HFF-Myc (cell line): ENCODE measurements at regions not wholly inside any gene's neighbourhood (a gene's known extent, or its start where the extent isn't known, plus 50 kb on each side); places are given as distances from the start of the nearest gene placed in this dataset.

Experiments used
- DNase-seq: peaks from one replicate; pipeline ENCODE4 v3.0.0-alpha.2; 2011; ENCODE audit warnings: low read depth; ENCODE audit errors: extremely low read depth
- H3K4me3 ChIP-seq: replicated peaks from 2 replicates; pipeline ENCODE4 v1.5.1; 2011; ENCODE audit warnings: low read depth, mild to moderate bottlenecking, control low read depth, low read length
- TF ChIP-seq, protein P1 (sequence below): IDR thresholded peaks from 2 replicates; pipeline ENCODE4 v1.5.1; 2012; ENCODE audit warnings: mild to moderate bottlenecking, low read depth, low read length, control low read depth; ENCODE audit errors: missing control alignments

DNA sequence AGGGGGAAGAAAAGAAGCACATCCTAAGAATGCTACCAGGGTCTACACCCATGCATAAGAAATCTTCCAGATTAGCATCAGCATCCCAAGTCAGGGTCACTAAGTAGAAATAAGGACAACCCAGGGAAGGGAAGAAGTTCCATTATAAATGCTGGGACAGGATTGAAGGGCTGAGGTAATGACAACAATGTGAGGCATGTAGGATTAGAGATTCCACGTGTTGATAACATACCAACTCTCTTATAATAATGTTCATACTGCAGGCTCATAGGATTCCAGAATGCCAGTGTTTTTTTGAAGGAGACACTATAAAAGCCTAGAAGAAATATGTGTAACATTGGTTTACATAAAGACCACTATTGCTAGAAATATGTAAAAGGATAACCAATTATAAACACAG lies 201.2 kb downstream of the MID1IP1 start:
- DNase-seq, result no peak
- TF ChIP-seq, protein P1, sequence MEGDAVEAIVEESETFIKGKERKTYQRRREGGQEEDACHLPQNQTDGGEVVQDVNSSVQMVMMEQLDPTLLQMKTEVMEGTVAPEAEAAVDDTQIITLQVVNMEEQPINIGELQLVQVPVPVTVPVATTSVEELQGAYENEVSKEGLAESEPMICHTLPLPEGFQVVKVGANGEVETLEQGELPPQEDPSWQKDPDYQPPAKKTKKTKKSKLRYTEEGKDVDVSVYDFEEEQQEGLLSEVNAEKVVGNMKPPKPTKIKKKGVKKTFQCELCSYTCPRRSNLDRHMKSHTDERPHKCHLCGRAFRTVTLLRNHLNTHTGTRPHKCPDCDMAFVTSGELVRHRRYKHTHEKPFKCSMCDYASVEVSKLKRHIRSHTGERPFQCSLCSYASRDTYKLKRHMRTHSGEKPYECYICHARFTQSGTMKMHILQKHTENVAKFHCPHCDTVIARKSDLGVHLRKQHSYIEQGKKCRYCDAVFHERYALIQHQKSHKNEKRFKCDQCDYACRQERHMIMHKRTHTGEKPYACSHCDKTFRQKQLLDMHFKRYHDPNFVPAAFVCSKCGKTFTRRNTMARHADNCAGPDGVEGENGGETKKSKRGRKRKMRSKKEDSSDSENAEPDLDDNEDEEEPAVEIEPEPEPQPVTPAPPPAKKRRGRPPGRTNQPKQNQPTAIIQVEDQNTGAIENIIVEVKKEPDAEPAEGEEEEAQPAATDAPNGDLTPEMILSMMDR, result no peak
- no peak overlapping the region for H3K4me3 ChIP-seq

DNA sequence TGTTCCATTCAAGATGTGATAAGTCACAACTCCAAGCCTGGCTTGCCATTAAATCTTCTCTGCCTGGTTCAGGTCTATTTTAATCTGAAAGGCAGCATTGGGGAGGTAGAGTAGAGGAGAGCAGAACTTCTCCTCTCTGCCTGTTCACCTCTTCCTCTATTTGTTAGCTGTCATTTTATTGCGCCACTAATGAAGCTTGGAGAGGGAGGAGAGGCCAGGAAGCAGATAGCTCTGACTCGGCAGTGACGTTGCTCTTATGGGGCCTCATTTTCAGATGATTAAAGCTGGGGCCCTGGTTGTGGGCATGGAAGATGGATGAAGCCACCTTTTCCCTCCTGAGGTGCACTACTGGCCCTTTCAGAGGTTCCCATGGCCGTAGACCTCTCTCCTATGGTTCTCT lies 207.3 kb downstream of the MID1IP1 start:
- no peak overlapping the region for H3K4me3 ChIP-seq
- TF ChIP-seq, protein P1, result no peak
- DNase-seq, result no peak

- no peak for DNase-seq
- TF ChIP-seq, protein P1, result no peak
- H3K4me3 ChIP-seq, result no peak overlapping the region
These were observed 210.4 kb downstream of the MID1IP1 start for GRCh38 chrX:39011454-39012221.

- no peak for DNase-seq
- TF ChIP-seq, protein P1, result no peak
- no peak overlapping the region for H3K4me3 ChIP-seq
These were observed 211.4 kb downstream of the MID1IP1 start for GRCh38 chrX:39012621-39013111.

DNA sequence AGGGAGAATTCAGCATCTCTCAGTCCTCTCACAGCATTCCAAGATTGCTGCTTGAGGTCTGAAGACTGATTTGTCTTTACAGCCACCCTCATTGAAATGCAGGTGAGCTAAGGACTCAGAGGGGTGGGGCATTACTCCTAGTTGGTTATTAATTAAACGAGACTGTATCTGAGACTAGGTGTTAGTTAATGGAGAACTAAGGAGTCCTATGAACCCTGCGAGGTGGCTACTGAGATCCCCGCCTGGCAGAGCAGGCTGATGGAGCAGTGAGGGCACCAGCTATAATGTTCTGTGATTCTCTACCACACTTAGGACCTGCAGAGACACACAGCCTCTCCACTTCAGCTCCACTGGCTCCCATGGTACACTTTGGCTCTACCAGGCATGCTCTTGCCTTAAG lies 215.3 kb downstream of the MID1IP1 start:
- TF ChIP-seq, protein P1, result no peak
- DNase-seq, result no peak
- no peak overlapping the region for H3K4me3 ChIP-seq

DNA sequence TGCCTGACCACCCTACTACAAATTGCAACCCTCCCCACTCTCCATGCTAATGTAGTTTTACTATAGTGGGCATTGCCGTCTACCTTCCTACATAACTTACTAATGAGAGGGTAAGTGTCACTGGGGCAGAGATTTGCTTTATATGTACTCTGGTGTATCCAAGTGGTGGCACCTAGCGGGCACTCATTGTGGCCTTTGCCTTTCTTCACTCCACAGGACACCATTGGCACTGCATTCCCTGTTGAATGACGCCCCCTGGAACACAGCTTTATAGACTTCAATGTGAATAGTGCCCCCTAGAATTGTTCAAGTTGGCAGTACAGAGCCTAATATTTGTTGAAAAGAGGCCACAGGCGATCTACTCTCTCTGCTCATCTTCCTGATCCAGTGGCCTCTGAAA lies 215.8 kb downstream of the MID1IP1 start:
- DNase-seq, result no peak
- H3K4me3 ChIP-seq, result no peak overlapping the region

More for the DNA sequence above, 215.8 kb downstream of the MID1IP1 start:
- TF ChIP-seq, protein P1, result no peak
